Chondrocyte (in vitro differentiated cells): ENCODE measurements at regions not wholly inside any gene's neighbourhood (a gene's known extent, or its start where the extent isn't known, plus 50 kb on each side); places are given as distances from the start of the nearest gene placed in this dataset.

Source experiments
- DNase-seq: peaks from one replicate; pipeline ENCODE4 v3.0.0; 2021; ENCODE audit warnings: mixed read lengths, low spot score
- H3K27ac Mint-ChIP-seq: one replicate; pipeline ENCODE4 v1.8.0; 2021; ENCODE audit warnings: mild to moderate bottlenecking, moderate library complexity, mixed read lengths; ENCODE audit not compliant: unreplicated experiment
- H3K27me3 Mint-ChIP-seq: 2 replicates; pipeline ENCODE4 v1.8.0; 2021; ENCODE audit warnings: low read depth, mixed read lengths
- H3K36me3 Mint-ChIP-seq: 2 replicates; pipeline ENCODE4 v1.8.0; 2021; ENCODE audit warnings: low read depth, mixed read lengths
- H3K4me1 Mint-ChIP-seq: 2 replicates; pipeline ENCODE4 v1.8.0; 2021; ENCODE audit warnings: low read depth, mild to moderate bottlenecking, mixed read lengths
- H3K4me3 Mint-ChIP-seq: one replicate; pipeline ENCODE4 v1.8.0; 2021; ENCODE audit warnings: mild to moderate bottlenecking, moderate library complexity, mixed read lengths; ENCODE audit not compliant: unreplicated experiment
- H3K9me3 Mint-ChIP-seq: 2 replicates; pipeline ENCODE4 v1.8.0; 2021; ENCODE audit warnings: low read depth, mixed read lengths
- CTCF ChIP-seq: fragments of 200-600 bp; sonication (generic); IDR thresholded peaks from 2 replicates; pipeline ENCODE4 v1.5.0; 2021; ENCODE audit warnings: antibody characterized with exemption, mild to moderate bottlenecking, moderate library complexity

GRCh38 chr14:34173916-34174315 lies 223.0 kb upstream of the EGLN3 start:
- H3K27me3 Mint-ChIP-seq = peaks cover 5% of the 10 kb centered on the region

DNA sequence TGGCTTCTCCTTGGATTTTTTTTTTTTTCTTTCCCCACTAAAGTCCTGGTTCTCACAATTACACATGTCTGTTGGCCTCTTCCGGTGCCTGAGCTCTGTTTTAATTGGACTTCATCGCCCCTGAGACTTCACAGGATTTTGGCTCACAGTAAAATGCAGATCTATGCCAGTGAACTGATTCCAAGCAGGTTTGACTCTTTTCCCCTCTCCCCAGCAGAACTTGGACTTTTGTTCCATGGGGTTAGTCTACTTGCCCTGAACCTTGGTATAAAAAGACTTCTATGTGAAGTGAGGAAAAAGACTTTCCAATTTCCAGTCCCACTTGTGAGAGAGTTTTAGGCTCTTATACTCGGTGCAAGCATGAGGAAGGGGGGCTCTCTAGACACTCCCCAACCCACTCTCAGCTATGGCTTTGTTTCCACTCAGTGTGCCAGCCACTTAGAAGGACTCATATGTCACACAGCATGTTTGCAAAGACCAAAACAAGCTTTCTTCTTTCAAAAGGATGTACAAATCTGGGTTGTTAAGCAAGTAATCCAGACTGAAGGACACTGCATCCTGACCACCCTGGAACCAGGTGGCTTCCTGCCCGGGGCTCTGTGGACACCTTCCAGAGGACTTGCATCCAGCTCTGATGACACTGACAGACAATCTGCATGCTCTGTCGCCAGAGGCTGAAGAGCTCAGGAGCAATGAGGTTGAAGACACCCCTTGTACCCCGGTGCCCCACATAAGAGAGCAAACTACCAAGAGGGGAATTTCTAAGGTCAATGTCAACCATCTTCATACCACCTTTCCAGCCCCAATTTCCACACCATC lies 221.9 kb upstream of the EGLN3 start:
- Mint-ChIP-seq H3K27ac (no peak overlapping the region), H3K27me3 (peaks cover 12% of the 10 kb centered on the region), H3K4me1 (peaks cover 11% of the 10 kb centered on the region), H3K4me3 (no peak overlapping the region), H3K9me3 (no peaks in the 10 kb centered on the region), H3K36me3 (no peaks in the 10 kb centered on the region)
- DNase-seq = no peak
- TF ChIP-seq CTCF = no peak

More at GRCh38 chr14:34173916-34174315, 223.0 kb upstream of the EGLN3 start:
- no peak for TF ChIP-seq CTCF
- Mint-ChIP-seq H3K4me3 (no peak overlapping the region), H3K4me1 (peaks cover 11% of the 10 kb centered on the region), H3K9me3 (no peaks in the 10 kb centered on the region), H3K36me3 (no peaks in the 10 kb centered on the region), H3K27ac (no peak overlapping the region)
- DNase-seq = no peak

DNA sequence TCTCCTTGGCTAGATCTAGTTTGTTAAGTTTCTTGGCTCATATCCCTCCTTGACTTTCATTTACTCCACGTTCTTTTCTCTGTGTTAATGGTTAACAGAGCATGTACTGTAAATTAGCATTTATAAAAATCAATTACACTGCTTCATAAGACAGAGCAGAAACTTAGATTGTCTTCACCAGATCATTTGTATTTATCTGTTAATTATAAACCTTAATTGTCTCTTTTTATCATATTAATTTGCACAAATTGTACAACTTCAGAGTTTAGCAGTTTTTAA lies 221.2 kb upstream of the EGLN3 start:
- H3K27me3 Mint-ChIP-seq = peaks cover 16% of the 10 kb centered on the region
- H3K4me1 Mint-ChIP-seq = peaks cover 11% of the 10 kb centered on the region
- no peak for DNase-seq
- no peak overlapping the region for H3K4me3 Mint-ChIP-seq
- H3K27ac Mint-ChIP-seq = no peak overlapping the region
- no peaks in the 10 kb centered on the region for H3K36me3 Mint-ChIP-seq
- no peak for TF ChIP-seq CTCF
- no peaks in the 10 kb centered on the region for H3K9me3 Mint-ChIP-seq

DNA sequence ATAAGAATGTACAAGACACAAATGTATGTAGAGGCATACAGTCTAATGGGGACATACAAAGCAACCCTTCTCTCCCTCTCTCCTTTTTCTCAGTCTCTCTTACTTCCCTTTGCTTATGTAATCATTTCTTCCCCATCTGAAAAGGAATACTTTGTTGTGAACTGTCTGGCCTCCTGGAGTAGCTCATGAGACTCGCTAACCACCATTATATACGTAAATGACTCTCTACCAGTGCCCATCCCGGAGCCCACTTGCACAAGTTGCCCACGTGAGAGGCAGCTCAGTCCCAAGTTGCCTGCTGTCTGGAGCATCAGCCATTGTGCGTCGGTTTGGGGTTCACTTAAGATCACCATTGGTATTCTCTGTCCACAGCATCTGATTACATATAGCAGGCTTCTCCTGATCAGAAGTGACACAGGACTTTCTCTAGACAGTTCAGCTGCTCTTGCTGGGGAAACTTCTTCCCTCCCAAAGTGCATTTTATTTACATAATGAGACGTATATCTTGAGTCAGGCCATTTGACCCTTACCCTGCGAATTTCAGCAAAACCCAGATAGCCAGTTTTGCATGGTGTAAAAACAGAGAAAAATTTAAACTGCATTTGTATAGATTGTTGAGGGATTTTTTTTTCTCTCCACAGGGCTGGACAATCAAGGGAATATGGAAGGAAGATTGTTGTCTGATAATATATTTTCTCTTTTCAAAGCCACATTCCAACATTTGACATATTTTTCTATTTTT lies 220.7 kb upstream of the EGLN3 start:
- no peak for TF ChIP-seq CTCF
- H3K27me3 Mint-ChIP-seq = peaks cover 16% of the 10 kb centered on the region
- no peaks in the 10 kb centered on the region for H3K9me3 Mint-ChIP-seq
- DNase-seq = no peak
- no peak overlapping the region for H3K27ac Mint-ChIP-seq
- no peak overlapping the region for H3K4me3 Mint-ChIP-seq
- no peaks in the 10 kb centered on the region for H3K36me3 Mint-ChIP-seq
- H3K4me1 Mint-ChIP-seq = peaks cover 11% of the 10 kb centered on the region

GRCh38 chr14:34170882-34171281 lies 220.0 kb upstream of the EGLN3 start:
- no peaks in the 10 kb centered on the region for H3K36me3 Mint-ChIP-seq
- no peak for DNase-seq
- H3K4me3 Mint-ChIP-seq = no peak overlapping the region
- no peaks in the 10 kb centered on the region for H3K9me3 Mint-ChIP-seq
- peaks cover 16% of the 10 kb centered on the region for H3K27me3 Mint-ChIP-seq
- H3K4me1 Mint-ChIP-seq = peaks cover 11% of the 10 kb centered on the region
- no peak for TF ChIP-seq CTCF
- no peak overlapping the region for H3K27ac Mint-ChIP-seq
